Stimulated activated CD8-positive, alpha-beta memory T cell treated with anti-CD3 and anti-CD28 coated beads, Interleukin-15, amount 100 ng/mL, for 24 hours (primary cell): ENCODE measurements at regions not wholly inside any gene's neighbourhood (a gene's known extent, or its start where the extent isn't known, plus 50 kb on each side); places are given as distances from the start of the nearest gene placed in this dataset.

ENCODE experiments used
- DNase-seq: peaks from one replicate; pipeline ENCODE4 v3.0.0-alpha.2; 2020; ENCODE audit warnings: low read depth

DNA sequence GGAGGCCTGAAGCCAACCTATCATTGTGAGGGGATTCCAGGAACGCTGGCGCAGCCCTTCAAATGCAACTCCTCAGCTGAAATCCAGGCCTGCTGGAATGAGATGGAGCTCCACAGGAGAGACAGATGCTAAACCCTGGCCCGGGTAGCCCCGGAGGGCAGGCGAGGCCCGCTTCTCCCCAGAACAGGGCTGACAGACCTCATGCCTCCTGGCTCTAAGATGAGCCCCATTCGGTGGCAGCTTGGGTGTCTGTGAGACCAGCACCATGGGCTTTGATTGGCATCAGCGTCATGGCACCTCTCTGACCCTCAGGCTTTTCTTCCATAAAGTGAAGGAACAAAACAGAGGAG is 382.2 kb downstream of the BCL11B start:
- DNase-seq: no peak

DNA sequence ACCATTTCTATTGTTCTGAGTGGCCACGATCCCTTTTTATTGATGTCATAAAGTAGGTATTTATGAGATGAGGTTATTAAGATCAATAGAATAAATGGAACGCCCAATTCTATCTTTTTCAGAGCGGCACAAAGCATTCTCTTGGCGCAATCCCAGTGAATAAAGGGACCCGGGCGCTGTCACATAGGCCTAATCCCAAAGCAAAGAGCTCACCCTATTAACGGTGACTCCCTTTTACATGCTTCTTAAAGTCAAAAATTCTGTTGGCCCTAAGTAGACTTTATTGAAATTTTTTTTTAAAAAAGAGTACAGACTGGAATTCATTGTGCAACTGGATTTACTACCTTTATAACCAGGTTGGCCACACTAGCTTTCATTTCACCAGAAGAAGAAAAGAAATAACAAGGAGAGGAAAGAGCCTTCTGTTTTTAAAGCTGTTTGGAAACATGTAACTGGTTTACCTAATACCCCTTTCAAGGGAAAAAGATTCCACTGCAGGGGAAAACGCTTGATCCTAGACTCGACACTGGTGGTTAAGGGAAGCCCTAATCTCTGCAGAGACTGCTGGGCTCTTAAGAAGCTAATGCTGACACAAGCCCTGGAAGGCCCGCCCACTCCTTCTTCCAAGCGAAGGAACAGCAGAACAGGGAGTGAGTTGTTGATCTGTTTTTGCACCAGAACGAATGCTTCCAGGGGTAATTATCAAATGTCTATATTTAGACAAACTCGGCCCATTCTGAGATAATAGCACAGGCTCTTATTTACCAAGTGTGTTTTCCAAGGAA is 381.2 kb downstream of the BCL11B start:
- no peak for DNase-seq

DNA sequence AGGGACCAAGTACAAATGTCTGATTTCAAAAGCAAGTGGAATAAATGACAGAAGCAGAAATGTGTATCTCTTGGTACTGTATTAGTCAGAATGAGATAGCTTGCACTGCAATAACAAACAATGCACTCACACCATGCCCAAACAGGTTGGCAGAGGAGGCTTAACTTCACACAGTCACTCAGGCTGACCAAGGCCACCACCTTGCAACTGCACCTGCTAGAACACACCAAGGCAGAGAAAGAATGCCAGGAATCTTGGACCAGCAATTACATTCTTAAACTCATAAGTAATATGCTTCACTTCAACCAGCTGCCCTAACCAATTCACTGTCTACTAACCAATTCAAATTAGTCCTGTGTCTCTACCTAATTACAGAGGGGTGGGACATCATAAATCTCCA is 378.3 kb downstream of the BCL11B start:
- DNase-seq: no peak

DNA sequence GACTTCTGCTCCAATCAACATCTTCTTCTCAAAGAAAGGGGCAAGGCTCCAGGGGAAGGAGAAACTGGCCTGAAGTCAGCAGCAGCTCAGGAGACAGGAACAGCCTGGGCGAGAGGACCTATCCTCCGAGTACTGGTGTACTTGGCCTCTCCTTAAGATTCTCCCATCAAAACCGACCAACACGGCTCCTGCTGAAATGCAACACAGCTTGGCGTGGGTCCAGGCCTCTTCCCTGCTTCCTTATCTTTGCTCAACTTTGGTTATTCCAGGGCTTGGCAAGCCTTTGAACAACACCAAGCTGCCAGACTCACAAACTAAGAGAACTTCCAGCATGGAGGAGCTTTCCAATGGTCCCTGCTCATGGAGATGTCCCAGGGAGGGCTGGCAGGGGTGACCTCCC is 377.4 kb downstream of the BCL11B start:
- no peak for DNase-seq

GRCh38 chr14:98896449-98896848 is 375.5 kb downstream of the BCL11B start:
- DNase-seq: no peak

- no peak for DNase-seq
Measured at GRCh38 chr14:98897605-98898309, 374.2 kb downstream of the BCL11B start.

DNA sequence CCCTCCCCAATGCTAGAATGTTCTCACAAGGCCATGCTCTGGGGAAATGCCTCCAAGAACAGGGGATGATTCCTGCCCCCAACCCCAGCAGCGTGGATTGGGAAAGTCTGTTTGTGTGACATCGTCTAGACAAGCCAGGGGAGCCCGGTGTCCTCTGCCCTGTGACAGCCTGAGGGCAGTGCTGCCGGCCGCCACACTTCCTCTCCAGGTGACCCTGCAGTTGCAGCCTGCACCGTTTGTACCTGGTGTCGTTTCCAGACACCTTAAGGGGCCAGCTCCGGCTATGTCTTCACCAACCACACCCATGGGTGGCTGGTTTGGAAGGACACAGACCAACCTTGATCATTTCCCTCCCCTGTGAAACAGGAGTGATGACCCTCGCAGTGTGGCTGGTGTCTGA is 372.6 kb downstream of the BCL11B start:
- no peak for DNase-seq

GRCh38 chr14:98900236-98900635 is 371.8 kb downstream of the BCL11B start:
- DNase-seq: no peak

DNA sequence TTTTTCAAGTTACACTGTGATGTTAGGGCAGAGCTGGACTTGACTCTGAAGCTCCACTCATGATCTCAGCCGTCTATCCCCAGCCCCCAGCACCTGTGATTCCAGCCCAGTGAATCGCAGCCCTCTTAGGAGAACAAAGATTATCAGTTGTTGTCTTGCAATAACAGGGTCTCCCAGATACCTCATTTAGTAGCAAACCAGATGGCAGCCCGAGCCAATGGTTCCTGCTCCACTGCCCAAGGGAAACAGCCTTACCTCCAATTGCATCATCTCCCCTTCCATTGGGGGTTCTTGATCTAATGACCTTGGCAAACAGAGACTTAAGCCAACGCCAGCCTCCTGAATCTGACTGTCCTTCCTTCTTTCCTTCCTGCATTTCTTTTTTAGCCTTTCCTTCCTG is 371.2 kb downstream of the BCL11B start:
- no peak for DNase-seq

GRCh38 chr14:98901511-98902205 is 370.3 kb downstream of the BCL11B start:
- no peak for DNase-seq

GRCh38 chr14:98903371-98903770 is 368.6 kb downstream of the BCL11B start:
- DNase-seq: no peak

GRCh38 chr14:98904677-98905076 is 367.3 kb downstream of the BCL11B start:
- no peak for DNase-seq

- no peak for DNase-seq
Measured at GRCh38 chr14:98906123-98906995, 365.6 kb downstream of the BCL11B start.

- DNase-seq: no peak
Measured at GRCh38 chr14:98907271-98907670, 364.7 kb downstream of the BCL11B start.

- no peak for DNase-seq
Measured at GRCh38 chr14:98908050-98908449, 363.9 kb downstream of the BCL11B start.

DNA sequence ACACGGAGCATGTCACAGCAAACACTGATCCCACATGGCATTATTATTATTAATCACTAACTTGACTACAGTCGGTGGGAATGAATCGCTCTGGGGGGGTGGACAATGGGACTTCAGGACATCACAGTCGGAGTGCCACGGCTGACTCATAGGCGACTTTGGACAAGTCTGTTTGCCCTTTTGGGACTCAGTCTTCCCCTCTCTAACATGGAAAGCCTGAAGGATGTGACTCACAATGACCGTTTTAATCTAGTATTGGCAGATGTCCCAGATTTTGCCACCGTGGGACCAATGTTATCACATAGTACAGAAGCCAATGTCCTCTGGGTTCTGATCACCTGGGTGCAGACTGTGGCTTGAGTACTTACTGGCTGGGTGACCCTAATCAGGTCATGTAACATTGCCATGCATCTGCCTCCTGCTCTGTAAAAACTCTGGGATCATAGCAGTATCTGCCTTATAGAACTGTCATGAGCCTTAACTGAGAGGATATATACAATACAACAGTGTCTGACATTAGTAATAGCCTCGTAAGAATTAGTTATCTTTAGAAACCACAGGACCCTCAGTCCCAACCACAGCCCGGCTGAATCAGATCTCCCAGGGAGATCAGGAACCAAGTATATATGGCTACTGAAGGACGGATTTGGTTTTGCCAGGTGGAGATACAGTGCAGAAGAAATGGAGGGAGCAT is 362.6 kb downstream of the BCL11B start:
- no peak for DNase-seq

GRCh38 chr14:98910061-98910460 is 361.9 kb downstream of the BCL11B start:
- DNase-seq: no peak

GRCh38 chr14:98912655-98913054 is 359.3 kb downstream of the BCL11B start:
- DNase-seq: no peak

DNA sequence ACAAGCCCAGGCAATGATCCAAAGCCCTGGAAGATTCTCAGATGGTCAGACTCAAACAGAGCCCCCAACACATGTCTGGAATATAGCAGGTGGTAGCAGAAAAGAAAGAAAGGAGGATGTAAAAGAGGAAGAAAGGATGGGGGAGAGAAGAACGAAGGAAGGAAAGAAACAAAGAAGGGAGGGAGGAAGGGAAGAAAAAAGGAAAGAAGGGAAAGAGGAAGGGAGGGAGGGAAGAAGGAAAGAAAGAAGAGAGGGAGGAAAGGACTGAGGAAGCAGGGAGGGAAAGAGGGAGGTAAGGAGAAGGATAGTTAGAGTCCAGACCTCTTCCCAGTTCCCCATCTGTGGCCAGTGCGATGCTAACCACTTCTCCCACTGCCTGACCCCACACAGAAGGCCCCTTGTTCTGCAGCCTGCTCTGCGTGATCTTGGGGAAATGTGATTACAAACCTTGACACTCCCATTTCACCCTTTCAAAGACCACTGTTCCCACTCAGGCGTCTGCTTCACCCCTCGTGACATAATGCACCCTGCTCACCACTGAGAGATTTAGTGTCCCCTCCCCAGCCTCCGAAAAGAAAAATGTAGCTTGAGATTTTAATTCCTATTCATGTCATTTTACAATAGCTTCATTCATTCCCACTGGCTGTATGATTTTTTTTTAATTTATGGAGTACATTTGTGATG is 357.9 kb downstream of the BCL11B start:
- no peak for DNase-seq

DNA sequence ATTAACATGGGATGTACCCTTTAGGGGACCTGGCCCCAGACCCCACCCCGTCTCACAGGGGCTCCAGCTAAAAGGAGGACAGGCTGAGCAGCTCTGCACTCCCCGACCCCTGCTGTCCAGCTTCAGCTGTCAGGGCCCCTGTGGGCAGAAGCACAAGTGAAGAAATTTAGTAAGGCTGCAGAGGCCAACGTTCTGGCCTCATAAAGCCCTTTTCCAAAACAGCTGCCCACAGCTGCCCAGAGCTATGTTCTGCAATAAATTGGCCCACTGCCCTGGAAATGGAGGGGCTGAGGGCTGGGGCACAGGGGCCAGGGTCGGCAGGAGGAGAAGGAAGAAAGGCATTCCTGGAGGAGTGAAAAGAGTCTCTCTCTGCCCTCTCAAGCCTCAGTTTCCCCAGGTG is 357.1 kb downstream of the BCL11B start:
- no peak for DNase-seq

DNA sequence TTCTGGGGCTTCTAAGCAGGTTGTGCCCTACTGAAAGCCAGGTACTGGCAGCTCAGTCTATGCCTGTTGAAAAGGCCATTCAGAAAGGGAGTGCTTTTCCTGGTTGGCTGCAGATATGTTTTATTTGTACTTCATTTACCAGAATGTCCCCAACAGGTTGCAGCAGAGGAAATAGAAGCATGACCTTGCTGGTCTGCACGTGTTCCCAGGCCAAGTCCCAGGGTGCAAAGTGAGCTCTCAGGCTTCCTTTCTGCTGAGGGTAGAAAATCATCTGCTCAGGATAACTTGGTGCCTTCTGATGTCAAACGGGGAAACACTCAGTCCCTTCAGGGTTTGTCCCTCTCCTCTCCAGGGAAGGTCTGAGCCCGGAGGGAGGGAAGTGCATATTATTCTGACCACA is 356.4 kb downstream of the BCL11B start:
- no peak for DNase-seq
